ENCODE measurements at regions not wholly inside any gene's neighbourhood (a gene's known extent, or its start where the extent isn't known, plus 50 kb on each side); places are given as distances from the start of the nearest gene placed in this dataset.
"Not testable (repeated sequence)": the region's sequence is repeated elsewhere in the genome, so short reads cannot be mapped to it uniquely, and the experiment has no call there.

DNA sequence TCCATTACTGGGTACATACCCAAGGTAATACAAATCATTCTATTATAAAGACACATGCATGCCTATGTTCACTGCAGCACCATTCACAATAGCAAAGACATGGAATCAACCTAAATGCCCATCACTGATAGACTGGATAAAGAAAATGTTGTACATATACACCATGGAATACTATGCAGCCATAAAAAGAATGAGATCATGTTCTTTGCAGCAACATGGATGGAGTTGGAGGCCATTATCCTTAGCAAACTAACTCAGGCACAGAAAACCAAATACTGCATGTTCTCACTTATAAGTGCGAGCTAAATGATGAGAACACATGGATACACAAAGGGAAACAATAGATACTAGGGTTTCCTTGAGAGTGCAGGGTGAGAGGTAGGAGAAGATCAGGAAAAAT is 146.8 kb downstream of the IBTK start:
- not testable (repeated sequence) for TF ChIP-seq POLR2A, CTCF (IDR thresholded peaks at IDR 0.05)
